Esophagus squamous epithelium (tissue), 4 donors: ENCODE measurements at regions not wholly inside any gene's neighbourhood (a gene's known extent, or its start where the extent isn't known, plus 50 kb on each side); places are given as distances from the start of the nearest gene placed in this dataset.

Experiments used
- POLR2A ChIP-seq, 4 donors: fragments of 450-650 bp; IDR thresholded peaks; one replicate each; pipeline ENCODE4 v1.6.1; 2017; ENCODE audit warnings: antibody characterized with exemption in 4 of 4, mild to moderate bottlenecking in 4 of 4, moderate library complexity in 3 of 4
- TF ChIP-seq, protein P1 (sequence below), 6 experiments: fragments of 450-650 bp in 4 of 6; fragments of 200-600 bp in 2 of 6; sonication (generic) in 2 of 6; IDR thresholded peaks; one replicate each; pipeline ENCODE4 v1.5.1; 2016 to 2019; ENCODE audit warnings: antibody characterized with exemption in 6 of 6, mild to moderate bottlenecking in 4 of 6, moderate library complexity in 4 of 6

DNA sequence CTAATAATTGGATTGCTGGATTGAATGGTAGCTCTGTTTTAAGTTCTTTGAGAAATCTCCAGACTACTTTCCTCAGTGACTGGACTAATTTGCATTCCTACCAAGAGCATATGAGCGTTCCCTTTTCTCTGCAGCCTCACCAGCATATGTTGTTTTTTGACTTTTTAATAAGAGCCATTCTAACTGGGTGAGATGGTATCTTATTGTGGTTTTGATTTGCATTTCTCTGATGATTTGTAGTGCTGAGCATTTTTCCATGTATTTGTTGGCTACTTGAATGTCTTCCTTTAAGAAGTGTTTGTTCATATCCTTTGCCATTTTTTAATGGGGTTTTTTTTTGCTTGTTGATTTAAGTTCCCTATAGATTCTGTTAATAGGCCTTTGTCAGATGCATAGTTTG lies 94.7 kb upstream of the AHI1 start:
- TF ChIP-seq, protein P1, sequence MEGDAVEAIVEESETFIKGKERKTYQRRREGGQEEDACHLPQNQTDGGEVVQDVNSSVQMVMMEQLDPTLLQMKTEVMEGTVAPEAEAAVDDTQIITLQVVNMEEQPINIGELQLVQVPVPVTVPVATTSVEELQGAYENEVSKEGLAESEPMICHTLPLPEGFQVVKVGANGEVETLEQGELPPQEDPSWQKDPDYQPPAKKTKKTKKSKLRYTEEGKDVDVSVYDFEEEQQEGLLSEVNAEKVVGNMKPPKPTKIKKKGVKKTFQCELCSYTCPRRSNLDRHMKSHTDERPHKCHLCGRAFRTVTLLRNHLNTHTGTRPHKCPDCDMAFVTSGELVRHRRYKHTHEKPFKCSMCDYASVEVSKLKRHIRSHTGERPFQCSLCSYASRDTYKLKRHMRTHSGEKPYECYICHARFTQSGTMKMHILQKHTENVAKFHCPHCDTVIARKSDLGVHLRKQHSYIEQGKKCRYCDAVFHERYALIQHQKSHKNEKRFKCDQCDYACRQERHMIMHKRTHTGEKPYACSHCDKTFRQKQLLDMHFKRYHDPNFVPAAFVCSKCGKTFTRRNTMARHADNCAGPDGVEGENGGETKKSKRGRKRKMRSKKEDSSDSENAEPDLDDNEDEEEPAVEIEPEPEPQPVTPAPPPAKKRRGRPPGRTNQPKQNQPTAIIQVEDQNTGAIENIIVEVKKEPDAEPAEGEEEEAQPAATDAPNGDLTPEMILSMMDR (IDR thresholded peaks at IDR 0.05), result no peak
- no peak for TF ChIP-seq POLR2A (IDR thresholded peaks at IDR 0.05)
